ENCODE measurements at regions not wholly inside any gene's neighbourhood (a gene's known extent, or its start where the extent isn't known, plus 50 kb on each side); places are given as distances from the start of the nearest gene placed in this dataset.
"Not testable (repeated sequence)": the region's sequence is repeated elsewhere in the genome, so short reads cannot be mapped to it uniquely, and the experiment has no call there.

- Histone ChIP-seq H3K9me3 (replicated peaks; ENCODE audit: insufficient read depth, low read length) (no peaks in the 10 kb centered on the region), H3F3A (ENCODE audit: insufficient read depth, low read length) (no peaks in the 10 kb centered on the region), H3K9me2 (replicated peaks; ENCODE audit: insufficient read depth, low read length) (no peaks in the 10 kb centered on the region), H3K27ac (ENCODE audit: low read length) (no peak overlapping the region), H3K36me3 (replicated peaks; ENCODE audit: insufficient read depth, low read length) (no peaks in the 10 kb centered on the region), H3K4me3 (ENCODE audit: low read length) (no peak overlapping the region), H3K79me2 (ENCODE audit: low read length) (no peaks in the 10 kb centered on the region), H3K27me3 (replicated peaks; ENCODE audit: insufficient read depth, low read length) (no peaks in the 10 kb centered on the region), H3K9ac (ENCODE audit: low read length) (no peak overlapping the region), H3K4me2 (ENCODE audit: low read depth, low read length) (no peak overlapping the region), H2AFZ (ENCODE audit: low read length) (no peak overlapping the region), H3K4me1 (ENCODE audit: low read length) (no peaks in the 10 kb centered on the region), H4K20me1 (ENCODE audit: insufficient read depth, low read length) (no peaks in the 10 kb centered on the region)
- no peak for TF ChIP-seq EZH2phosphoT487 (IDR thresholded peaks at IDR 0.05; ENCODE audit: low read length)
- no peak for TF ChIP-seq CTCF (IDR thresholded peaks at IDR 0.05; ENCODE audit: low read length)
- no peak for TF ChIP-seq EZH2 (optimal IDR thresholded peaks at IDR 0.05; ENCODE audit: low read depth, low read length)
- DNase-seq = no peak
Measured at GRCh38 chr1:181969902-181970301, 91.6 kb downstream of the ZNF648 start.

GRCh38 chr1:181954696-181955095, 106.8 kb downstream of the ZNF648 start:
- not testable (repeated sequence) for H3K79me2 ChIP-seq (ENCODE audit: low read length); H3F3A ChIP-seq (ENCODE audit: insufficient read depth, low read length); H3K27ac ChIP-seq (ENCODE audit: low read length); H2AFZ ChIP-seq (ENCODE audit: low read length); H4K20me1 ChIP-seq (ENCODE audit: insufficient read depth, low read length); H3K27me3 ChIP-seq (replicated peaks; ENCODE audit: insufficient read depth, low read length); H3K9me2 ChIP-seq (replicated peaks; ENCODE audit: insufficient read depth, low read length); H3K4me3 ChIP-seq (ENCODE audit: low read length); H3K9ac ChIP-seq (ENCODE audit: low read length); H3K9me3 ChIP-seq (replicated peaks; ENCODE audit: insufficient read depth, low read length); H3K4me2 ChIP-seq (ENCODE audit: low read depth, low read length); H3K4me1 ChIP-seq (ENCODE audit: low read length); DNase-seq; H3K36me3 ChIP-seq (replicated peaks; ENCODE audit: insufficient read depth, low read length)

- H3K79me2 ChIP-seq (ENCODE audit: low read length); H3K9me3 ChIP-seq (replicated peaks; ENCODE audit: insufficient read depth, low read length); H3K9ac ChIP-seq (ENCODE audit: low read length); H3K4me1 ChIP-seq (ENCODE audit: low read length); H3K27me3 ChIP-seq (replicated peaks; ENCODE audit: insufficient read depth, low read length); H3K36me3 ChIP-seq (replicated peaks; ENCODE audit: insufficient read depth, low read length); DNase-seq; H2AFZ ChIP-seq (ENCODE audit: low read length); H4K20me1 ChIP-seq (ENCODE audit: insufficient read depth, low read length); H3F3A ChIP-seq (ENCODE audit: insufficient read depth, low read length); H3K4me2 ChIP-seq (ENCODE audit: low read depth, low read length); H3K27ac ChIP-seq (ENCODE audit: low read length); H3K9me2 ChIP-seq (replicated peaks; ENCODE audit: insufficient read depth, low read length); H3K4me3 ChIP-seq (ENCODE audit: low read length): not testable (repeated sequence)
Measured at GRCh38 chr1:181954178-181954577, 107.3 kb downstream of the ZNF648 start.

- Histone ChIP-seq H3K9me2 (replicated peaks; ENCODE audit: insufficient read depth, low read length) (no peaks in the 10 kb centered on the region), H3K27me3 (replicated peaks; ENCODE audit: insufficient read depth, low read length) (no peaks in the 10 kb centered on the region), H3K9me3 (replicated peaks; ENCODE audit: insufficient read depth, low read length) (no peaks in the 10 kb centered on the region), H4K20me1 (ENCODE audit: insufficient read depth, low read length) (no peaks in the 10 kb centered on the region), H3K36me3 (replicated peaks; ENCODE audit: insufficient read depth, low read length) (no peaks in the 10 kb centered on the region), H2AFZ (ENCODE audit: low read length) (no peak overlapping the region), H3K4me3 (ENCODE audit: low read length) (no peak overlapping the region), H3K4me1 (ENCODE audit: low read length) (no peaks in the 10 kb centered on the region), H3K79me2 (ENCODE audit: low read length) (no peaks in the 10 kb centered on the region), H3K9ac (ENCODE audit: low read length) (no peak overlapping the region), H3K27ac (ENCODE audit: low read length) (no peak overlapping the region), H3K4me2 (ENCODE audit: low read depth, low read length) (no peak overlapping the region), H3F3A (ENCODE audit: insufficient read depth, low read length) (no peaks in the 10 kb centered on the region)
- DNase-seq = no peak
- TF ChIP-seq CTCF (IDR thresholded peaks at IDR 0.05; ENCODE audit: low read length) (no peak), EZH2 (optimal IDR thresholded peaks at IDR 0.05; ENCODE audit: low read depth, low read length) (no peak), EZH2phosphoT487 (IDR thresholded peaks at IDR 0.05; ENCODE audit: low read length) (no peak)
Measured at GRCh38 chr1:181953596-181953995, 107.9 kb downstream of the ZNF648 start.

Measured in MM.1S (cell line).